Mammary epithelial cell (primary cell): ENCODE measurements at regions not wholly inside any gene's neighbourhood (a gene's known extent, or its start where the extent isn't known, plus 50 kb on each side); places are given as distances from the start of the nearest gene placed in this dataset.

Experiments used
- EZH2 ChIP-seq: IDR thresholded peaks from 2 replicates; pipeline ENCODE4 v1.6.1; 2012; ENCODE audit warnings: low read length, inconsistent platforms, borderline replicate concordance
- TF ChIP-seq, protein P1 (sequence below), 2 donors: IDR thresholded peaks in 1 of 2; conservative IDR thresholded peaks in 1 of 2; 2 replicates each; pipeline ENCODE4 v1.5.1; 2011 to 2012; ENCODE audit warnings: inconsistent platforms in 2 of 2, low read length in 2 of 2, mild to moderate bottlenecking in 2 of 2, control low read depth in 1 of 2, low read depth in 1 of 2; ENCODE audit not compliant: insufficient read depth in 1 of 2; ENCODE audit errors: extremely low read depth in 1 of 2

DNA sequence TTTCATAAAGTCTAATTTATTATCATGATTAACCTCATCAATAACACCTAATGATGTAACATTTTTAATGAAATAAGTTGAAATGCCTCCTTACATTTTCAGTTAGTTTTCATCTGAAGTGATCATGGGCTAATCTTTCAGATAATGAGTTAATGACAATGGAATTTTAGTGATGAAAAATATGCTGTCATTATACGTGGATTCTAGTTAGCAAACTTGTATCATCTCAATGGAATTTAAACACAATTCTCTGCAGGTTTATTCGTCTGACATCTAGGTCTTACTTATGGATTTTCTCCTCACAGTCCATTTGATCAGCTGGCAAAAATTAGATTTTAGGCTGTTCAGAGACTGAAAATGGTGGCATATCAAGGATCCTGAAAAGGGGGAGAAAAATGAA is 885.0 kb downstream of the SLC4A3 start:
- TF ChIP-seq, protein P1, sequence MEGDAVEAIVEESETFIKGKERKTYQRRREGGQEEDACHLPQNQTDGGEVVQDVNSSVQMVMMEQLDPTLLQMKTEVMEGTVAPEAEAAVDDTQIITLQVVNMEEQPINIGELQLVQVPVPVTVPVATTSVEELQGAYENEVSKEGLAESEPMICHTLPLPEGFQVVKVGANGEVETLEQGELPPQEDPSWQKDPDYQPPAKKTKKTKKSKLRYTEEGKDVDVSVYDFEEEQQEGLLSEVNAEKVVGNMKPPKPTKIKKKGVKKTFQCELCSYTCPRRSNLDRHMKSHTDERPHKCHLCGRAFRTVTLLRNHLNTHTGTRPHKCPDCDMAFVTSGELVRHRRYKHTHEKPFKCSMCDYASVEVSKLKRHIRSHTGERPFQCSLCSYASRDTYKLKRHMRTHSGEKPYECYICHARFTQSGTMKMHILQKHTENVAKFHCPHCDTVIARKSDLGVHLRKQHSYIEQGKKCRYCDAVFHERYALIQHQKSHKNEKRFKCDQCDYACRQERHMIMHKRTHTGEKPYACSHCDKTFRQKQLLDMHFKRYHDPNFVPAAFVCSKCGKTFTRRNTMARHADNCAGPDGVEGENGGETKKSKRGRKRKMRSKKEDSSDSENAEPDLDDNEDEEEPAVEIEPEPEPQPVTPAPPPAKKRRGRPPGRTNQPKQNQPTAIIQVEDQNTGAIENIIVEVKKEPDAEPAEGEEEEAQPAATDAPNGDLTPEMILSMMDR (conservative IDR thresholded peaks at IDR 0.05 in 1 of 2, IDR thresholded peaks at IDR 0.05 in 1 of 2; ENCODE audit: extremely low read depth in 1 of 2, insufficient read depth in 1 of 2, low read depth in 1 of 2, low read length in 2 of 2): no peak
- TF ChIP-seq EZH2: no peak
